HG03354 (cell line): ENCODE measurements at regions not wholly inside any gene's neighbourhood (a gene's known extent, or its start where the extent isn't known, plus 50 kb on each side); places are given as distances from the start of the nearest gene placed in this dataset.
"Not testable (repeated sequence)": the region's sequence is repeated elsewhere in the genome, so short reads cannot be mapped to it uniquely, and the experiment has no call there.

Experiments used
- ATAC-seq: cut with Tn5 transposase; IDR thresholded peaks from one replicate; pipeline ENCODE4 v1.9.1; 2021; ENCODE audit warnings: mild to moderate bottlenecking; ENCODE audit not compliant: unreplicated experiment, poor library complexity, severe bottlenecking

GRCh38 chr3:164407111-164407510 is 671.2 kb downstream of the SI start:
- ATAC-seq = no peak

- no peak for ATAC-seq
These were observed 672.0 kb downstream of the SI start for GRCh38 chr3:164406281-164406680.

DNA sequence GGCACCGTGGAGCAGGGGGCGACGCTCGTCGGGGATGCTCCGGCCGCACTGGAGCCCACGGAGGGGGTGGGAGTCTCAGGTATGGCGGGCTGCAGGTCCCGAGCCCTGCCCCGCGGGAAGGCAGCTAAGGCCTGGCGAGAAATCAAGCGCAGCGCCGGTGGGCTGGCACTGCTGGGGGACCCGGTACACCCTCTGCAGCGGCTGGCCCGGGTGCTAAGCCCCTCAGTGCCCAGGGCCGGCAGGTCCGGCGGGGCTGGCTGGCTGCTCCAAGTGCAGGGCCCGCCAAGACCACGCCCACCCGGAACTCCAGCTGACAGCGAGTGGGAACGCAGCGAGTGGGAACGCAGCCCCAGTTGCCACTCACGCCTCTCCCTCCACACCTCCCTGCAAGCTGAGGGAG is 676.4 kb downstream of the SI start:
- ATAC-seq = no peak

- not testable (repeated sequence) for ATAC-seq
These were observed 676.9 kb downstream of the SI start for GRCh38 chr3:164401440-164401839.

- no peak for ATAC-seq
These were observed 680.8 kb downstream of the SI start for GRCh38 chr3:164397462-164397861.

GRCh38 chr3:164393171-164393570 is 685.1 kb downstream of the SI start:
- no peak for ATAC-seq

- no peak for ATAC-seq
These were observed 688.2 kb downstream of the SI start for GRCh38 chr3:164390046-164390445.

- ATAC-seq = no peak
These were observed 691.1 kb downstream of the SI start for GRCh38 chr3:164387236-164387635.

DNA sequence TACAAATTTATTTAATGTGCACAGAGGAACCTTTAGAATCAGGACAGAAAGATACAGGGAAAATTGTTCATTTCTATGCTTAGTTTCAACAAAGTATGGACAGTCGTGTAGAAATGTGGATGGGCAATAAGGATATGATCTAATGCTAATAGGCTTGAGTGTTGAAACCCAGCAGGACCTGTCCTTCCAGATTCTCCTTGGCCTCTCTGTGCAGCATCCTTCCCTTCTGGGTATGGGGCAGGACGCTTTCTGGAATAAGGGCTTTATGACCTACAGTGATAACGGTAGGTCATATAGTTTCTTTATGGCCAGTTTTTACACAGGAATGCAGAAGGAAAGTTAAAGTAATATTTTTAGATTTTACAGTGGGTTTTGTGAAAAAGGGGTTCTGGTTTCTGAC is 698.1 kb downstream of the SI start:
- no peak for ATAC-seq

GRCh38 chr3:164377466-164377865 is 700.8 kb downstream of the SI start:
- ATAC-seq = no peak

DNA sequence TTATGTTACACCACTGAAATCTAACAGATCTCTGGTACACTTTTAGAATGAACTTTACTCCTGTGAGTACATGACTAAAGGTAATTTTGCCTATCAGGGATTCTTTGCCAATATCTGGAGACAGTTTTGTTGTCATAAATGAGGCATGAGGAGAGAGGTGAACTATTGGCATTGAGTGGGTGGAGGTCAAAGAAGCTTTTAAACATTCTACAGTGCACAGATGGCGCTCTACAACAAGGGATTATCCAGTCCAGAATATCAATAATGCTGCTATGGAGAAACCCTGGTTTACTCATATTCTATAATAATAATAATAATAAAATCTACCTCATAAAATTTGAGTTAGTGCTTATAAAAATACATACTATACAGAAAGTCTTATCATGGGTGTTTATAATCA is 702.3 kb downstream of the SI start:
- no peak for ATAC-seq

GRCh38 chr3:164375538-164375937 is 702.8 kb downstream of the SI start:
- no peak for ATAC-seq

GRCh38 chr3:164371681-164372080 is 706.6 kb downstream of the SI start:
- no peak for ATAC-seq

- no peak for ATAC-seq
These were observed 707.3 kb downstream of the SI start for GRCh38 chr3:164370970-164371369.

- no peak for ATAC-seq
These were observed 713.1 kb downstream of the SI start for GRCh38 chr3:164365242-164365641.

DNA sequence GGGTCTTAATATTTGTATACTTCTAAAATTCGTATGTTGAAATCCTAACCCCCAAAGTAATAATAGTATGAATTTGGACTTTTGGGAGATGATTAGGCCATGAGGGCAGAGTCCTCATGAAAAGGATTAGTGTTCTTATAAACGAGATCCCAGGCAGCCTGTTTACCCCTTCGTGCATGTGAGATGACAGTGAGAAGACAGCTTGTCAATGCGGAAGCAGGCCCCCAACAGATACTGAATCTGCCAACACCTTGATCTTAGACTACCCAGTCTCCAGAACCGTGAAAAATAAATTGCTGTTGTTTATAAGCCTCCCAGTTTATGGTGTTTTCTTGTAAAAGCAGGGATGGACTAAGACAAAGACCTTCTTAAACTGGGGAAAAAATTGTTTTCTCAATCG is 714.2 kb downstream of the SI start:
- no peak for ATAC-seq

DNA sequence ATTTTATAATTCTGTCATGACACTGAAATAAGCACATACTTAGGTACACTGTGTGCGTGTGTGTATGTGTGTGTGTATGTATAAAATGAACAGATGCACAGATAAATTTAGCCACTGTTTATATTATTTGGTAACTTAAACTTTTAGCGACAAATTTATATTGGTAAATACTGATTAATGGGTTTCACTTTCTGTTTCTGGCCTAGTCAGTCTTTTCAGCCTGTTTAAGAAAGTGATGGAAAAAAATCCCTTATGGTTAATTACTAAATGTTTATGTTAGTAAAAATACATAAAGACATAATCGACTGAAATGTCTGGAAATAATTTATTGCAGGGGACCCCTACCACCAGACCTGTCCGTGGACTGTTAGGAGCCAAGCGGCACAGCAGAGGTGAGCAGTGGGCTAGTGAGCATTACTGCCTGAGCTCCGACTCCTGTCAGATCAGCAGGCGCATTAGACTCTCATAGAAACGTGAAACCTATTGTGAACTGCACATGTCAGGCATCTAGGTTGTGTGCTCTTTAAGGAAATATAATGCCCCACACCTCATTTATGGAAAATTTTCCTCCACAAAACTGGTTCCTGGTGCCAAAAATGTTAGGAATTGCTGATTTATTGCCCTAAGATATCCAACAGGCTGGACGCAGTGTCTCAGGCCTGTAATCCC is 717.4 kb downstream of the SI start:
- no peak for ATAC-seq

DNA sequence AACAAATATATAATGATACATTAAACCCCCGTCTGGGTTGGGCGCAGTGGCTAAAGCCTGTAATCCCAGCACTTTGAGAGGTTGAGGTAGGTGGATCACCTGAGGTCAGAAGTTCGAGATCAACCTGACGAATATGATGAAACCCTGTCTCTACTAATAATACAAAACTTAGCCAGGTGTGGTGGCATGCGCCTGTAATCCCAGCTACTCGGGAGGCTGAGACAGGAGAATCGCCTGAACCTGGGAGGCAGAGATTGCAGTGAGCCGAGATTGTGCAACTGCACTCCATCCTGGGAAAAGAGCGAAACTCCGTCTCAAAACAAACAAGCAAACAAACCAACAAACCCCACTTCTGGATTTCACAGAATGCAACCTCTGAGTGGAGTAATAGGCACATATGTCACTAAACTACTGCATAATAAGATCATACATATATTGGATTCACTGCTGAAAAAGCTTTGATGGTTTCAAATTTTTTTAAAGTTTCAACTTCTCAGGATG is 718.2 kb downstream of the SI start:
- no peak for ATAC-seq

GRCh38 chr3:164352991-164353390 is 725.3 kb downstream of the SI start:
- no peak for ATAC-seq

DNA sequence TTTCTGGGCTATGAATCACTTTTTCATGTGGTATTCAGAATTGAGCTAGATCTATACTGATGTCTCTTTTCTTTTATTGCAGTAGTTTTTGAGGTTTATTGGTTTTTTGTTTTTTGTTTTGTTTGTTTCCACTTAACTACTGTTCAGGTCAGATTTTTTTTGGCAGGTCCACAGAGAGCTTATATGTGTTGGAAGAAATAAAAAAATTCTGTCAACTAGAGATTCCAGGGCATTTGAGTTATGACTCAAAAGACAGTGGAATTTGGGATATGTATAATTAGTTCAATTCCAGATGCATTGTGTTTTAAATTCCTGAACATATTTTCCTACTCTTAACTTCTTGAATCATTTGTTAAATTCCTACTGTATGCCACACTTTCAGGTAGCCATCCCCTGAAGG is 727.2 kb downstream of the SI start:
- no peak for ATAC-seq

- ATAC-seq = not testable (repeated sequence)
These were observed 736.1 kb downstream of the SI start for GRCh38 chr3:164342206-164342605.

DNA sequence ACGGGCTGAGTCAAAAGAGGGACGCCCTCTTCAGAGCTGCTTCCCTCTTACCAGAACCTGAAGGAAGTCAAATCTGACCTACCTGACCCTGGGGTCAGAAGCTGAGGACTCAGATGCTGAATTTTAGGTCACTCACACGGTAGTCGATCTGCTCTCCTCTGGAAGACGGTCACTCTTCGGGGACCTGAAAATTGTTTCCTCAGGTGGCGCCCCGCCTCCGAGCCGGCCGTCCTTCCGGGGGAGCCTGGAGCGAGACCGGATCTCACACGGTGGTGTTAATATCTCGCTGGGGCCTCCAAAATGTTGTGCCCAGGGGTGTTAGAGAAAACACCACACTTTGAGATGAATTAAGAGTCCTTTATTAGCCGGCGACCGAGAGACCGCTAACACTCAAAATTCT is 737.2 kb downstream of the SI start:
- no peak for ATAC-seq
